GM23338 (cell line): ENCODE measurements at regions not wholly inside any gene's neighbourhood (a gene's known extent, or its start where the extent isn't known, plus 50 kb on each side); places are given as distances from the start of the nearest gene placed in this dataset.

Experiments used
- CTCF ChIP-seq, 2 experiments: fragments of 200-600 bp in 1 of 2; sonication (generic) in 1 of 2; conservative IDR thresholded peaks; 2 replicates each; pipeline versions ENCODE4 v1.5.1 to v1.6.1; 2016 to 2017; ENCODE audit warnings: antibody characterized with exemption in 2 of 2, low read depth in 2 of 2, mild to moderate bottlenecking in 2 of 2, moderate library complexity in 1 of 2
- EZH2 ChIP-seq: fragments of 200-600 bp; sonication (generic); IDR thresholded peaks from one replicate; pipeline ENCODE4 v1.8.0; 2017; ENCODE audit warnings: antibody characterized with exemption, mild to moderate bottlenecking, low read depth; ENCODE audit not compliant: unreplicated experiment
- EZH2phosphoT487 ChIP-seq: fragments of 200-600 bp; sonication (generic); IDR thresholded peaks from one replicate; pipeline ENCODE4 v1.8.1; 2018; ENCODE audit warnings: antibody characterized with exemption; ENCODE audit not compliant: unreplicated experiment
- POLR2AphosphoS5 ChIP-seq: IDR thresholded peaks from 2 replicates; pipeline ENCODE4 v1.6.1; 2016; ENCODE audit warnings: antibody characterized with exemption, low read depth

DNA sequence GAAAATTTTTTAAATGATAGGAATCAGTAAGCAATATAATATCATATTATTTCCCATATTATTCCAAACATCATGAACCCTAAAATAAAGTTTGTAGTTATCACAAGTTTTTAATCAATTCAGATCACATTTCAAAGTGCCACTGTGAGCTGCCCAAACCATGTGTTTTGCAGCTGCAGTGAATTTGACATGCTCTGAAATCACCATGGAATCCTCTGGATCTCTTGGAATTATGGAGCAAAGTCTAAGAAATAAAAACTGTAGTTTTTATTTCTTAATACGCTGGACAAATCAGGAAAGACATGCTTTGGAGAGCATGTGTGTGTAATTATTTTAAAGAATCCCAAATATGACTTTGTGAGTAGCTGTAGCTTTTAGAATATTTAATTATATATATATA lies 262.7 kb downstream of the ANKRD50 start:
- TF ChIP-seq CTCF (conservative IDR thresholded peaks at IDR 0.05; ENCODE audit: low read depth in 2 of 2) (no peak), EZH2 (no peak), POLR2AphosphoS5 (no peak), EZH2phosphoT487 (no peak)
